AG09309 (cell line): ENCODE measurements at regions not wholly inside any gene's neighbourhood (a gene's known extent, or its start where the extent isn't known, plus 50 kb on each side); places are given as distances from the start of the nearest gene placed in this dataset.

Source experiments
- DNase-seq: peaks from one replicate; pipeline ENCODE4 v3.0.0-alpha.2; 2010; ENCODE audit warnings: low read depth
- H3K4me3 ChIP-seq: 2 replicates; pipeline ENCODE4 v1.5.1; 2011; ENCODE audit warnings: mild to moderate bottlenecking, low read depth, low read length, moderate library complexity; ENCODE audit not compliant: control insufficient read depth
- TF ChIP-seq, protein P1 (sequence below): IDR thresholded peaks from 2 replicates; pipeline ENCODE4 v1.5.1; 2011; ENCODE audit warnings: mild to moderate bottlenecking, low read depth, low read length, inconsistent platforms; ENCODE audit not compliant: insufficient read depth, control insufficient read depth; ENCODE audit errors: missing control alignments

DNA sequence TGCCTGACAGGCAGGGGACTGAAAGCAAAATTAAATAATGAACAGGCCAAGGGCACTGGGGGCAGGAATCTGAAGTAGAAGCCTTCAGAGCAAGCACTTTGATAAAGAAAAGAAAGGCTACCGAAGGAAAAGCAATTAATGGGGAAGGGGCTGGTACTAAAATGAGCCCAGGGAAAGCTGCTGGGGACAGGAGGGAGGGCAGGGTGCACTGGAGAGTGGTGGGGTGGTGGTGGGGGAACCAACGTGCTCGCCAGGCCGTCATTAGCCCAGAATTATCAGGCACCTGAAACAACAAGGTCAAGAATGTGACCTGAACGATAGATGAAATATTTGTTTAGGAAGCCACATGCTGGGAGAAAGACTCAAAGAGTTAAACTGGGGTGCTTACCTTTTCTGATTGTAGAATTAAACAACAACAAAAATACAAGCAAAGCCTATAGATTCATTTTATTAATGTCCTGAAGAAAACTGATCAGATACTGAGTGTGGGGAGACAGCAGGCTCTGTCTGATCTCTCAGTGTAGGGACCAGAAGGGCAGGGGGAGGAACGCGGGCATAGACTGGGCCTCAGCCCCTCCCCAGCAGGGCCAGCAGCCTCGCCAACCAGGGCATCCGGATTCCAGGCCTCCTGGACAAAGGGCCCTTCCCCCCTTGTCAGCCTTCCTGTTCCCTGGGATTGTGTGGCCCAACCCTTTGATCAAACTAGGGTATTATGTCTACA, 239.7 kb upstream of the KLF3 start:
- no peak overlapping the region for H3K4me3 ChIP-seq
- TF ChIP-seq, protein P1, sequence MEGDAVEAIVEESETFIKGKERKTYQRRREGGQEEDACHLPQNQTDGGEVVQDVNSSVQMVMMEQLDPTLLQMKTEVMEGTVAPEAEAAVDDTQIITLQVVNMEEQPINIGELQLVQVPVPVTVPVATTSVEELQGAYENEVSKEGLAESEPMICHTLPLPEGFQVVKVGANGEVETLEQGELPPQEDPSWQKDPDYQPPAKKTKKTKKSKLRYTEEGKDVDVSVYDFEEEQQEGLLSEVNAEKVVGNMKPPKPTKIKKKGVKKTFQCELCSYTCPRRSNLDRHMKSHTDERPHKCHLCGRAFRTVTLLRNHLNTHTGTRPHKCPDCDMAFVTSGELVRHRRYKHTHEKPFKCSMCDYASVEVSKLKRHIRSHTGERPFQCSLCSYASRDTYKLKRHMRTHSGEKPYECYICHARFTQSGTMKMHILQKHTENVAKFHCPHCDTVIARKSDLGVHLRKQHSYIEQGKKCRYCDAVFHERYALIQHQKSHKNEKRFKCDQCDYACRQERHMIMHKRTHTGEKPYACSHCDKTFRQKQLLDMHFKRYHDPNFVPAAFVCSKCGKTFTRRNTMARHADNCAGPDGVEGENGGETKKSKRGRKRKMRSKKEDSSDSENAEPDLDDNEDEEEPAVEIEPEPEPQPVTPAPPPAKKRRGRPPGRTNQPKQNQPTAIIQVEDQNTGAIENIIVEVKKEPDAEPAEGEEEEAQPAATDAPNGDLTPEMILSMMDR = no peak
- DNase-seq = no peak

DNA sequence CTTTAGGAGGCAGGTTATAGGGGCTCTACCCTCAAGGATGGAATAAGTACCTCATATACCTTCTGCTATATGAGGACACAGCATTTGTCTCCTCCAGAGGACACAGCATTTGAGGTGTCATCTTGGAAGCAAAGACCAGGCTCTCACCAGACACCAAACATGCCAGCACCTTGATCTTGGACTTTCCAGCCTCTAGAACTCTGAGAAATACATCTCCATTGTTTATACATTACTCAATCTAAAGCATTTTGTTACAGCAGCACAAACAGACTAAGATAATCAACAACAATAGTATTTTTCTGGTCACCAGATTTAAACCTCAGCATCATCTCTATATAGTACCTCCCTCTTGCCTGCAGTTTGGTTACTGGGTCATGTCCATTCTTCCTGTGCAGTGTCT, 237.5 kb upstream of the KLF3 start:
- TF ChIP-seq, protein P1 = no peak
- no peak for DNase-seq
- H3K4me3 ChIP-seq = no peak overlapping the region

DNA sequence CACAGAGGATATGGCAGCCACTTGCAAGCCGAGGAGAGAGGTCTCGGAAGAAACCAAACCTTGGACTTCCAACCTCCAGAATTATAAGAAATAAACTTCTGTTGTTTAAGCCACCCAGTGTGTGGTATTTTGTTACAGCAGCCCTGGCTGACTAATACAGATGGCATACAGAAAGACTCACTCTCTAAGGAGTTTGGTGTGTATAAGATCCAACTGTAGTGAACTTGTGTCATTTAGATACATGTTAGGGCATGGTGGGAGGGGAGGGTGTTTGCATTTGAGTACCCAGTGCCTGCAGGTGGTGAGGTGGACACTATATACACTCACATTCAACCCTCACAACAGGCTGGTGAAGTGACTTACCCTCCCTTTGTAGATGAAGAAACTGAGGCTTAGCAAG, 233.2 kb upstream of the KLF3 start:
- TF ChIP-seq, protein P1 = no peak

DNA sequence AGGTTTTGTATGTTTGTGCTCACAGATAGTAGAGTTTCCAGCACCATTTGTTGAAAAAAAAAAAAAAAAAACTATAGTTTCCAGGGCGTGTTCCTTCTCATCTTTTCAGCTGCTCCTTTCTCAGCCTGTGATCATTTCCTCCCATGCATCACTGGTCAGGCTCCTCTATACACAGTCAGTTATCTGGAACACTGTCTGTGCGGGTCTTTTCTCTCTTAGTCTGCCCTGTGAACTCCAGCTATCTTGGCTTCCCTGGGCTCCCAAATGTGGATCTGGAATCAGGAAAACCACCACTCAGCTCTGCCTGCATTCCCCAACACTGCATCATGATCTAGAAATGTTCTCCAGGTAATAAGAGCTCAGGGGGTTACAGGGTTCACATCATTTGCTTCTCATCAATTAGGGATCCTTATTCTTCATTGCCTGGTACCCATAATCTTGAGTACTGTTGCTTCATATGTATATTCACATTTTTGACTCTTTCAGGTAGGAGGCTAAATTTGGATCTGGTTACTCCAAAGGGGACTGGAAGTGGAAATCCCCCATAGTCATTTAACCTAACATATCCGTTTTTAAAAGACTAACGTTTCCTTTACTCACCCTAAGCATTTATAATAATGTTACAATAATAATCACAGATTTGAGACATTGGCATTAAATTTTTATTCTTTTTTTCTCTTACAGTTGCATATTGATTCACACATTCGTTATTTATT, 221.8 kb upstream of the KLF3 start:
- no peak for DNase-seq
- TF ChIP-seq, protein P1 = no peak
- no peak overlapping the region for H3K4me3 ChIP-seq

More for the DNA sequence above, 233.2 kb upstream of the KLF3 start:
- no peak for DNase-seq
- no peak overlapping the region for H3K4me3 ChIP-seq

DNA sequence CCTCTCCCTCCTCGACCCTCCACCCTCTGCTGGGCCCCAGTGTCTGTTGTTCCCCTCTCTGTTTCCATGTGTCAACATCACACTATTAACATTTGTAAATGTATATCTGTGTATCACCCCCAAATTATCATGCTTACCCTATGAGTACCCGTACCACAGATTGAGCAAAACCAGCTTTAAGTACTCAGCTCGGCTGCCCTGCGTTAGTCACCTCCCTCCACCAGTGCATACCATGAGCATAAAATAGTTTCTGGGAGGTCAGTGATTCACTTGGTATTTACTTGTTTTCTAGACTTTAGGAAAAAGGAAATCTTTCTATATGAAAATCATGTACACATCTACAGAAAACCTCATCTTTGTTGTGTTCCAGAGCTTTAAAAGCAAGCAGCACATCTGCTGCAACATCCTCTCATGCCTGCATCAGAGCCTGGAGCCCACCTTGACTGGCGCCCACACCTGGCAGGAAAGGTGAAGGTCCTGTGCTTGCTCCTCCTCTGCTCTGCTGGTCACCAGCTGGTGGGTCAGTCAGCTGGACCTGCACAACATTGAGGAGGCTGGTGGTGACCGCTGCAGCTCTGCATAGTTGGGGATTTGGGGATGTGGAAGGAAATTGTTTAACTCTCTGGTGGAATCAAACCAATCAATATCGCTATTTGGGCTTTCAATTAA, 214.4 kb upstream of the KLF3 start:
- TF ChIP-seq, protein P1 = no peak
- H3K4me3 ChIP-seq = no peak overlapping the region
- peak; percentile 8 for DNase-seq

DNA sequence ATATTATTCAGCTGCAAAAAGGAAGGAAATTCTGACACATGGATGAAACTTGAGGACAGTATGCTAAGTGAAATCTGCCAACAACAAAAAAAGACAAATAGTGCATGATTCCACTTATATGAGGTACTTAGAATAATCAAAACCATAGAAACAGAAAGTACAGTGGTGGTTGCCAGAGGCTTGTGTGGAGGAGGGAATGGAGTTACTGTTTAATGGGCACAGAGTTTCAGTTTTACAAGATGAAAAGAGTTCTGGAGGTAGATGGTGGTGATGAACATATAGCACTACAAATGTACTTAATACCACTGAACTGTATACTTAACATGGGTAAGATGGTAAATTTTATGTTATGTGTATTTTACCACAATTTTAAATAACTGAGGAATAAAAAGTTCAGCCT, 212.0 kb upstream of the KLF3 start:
- no peak for DNase-seq
- no peak overlapping the region for H3K4me3 ChIP-seq
- TF ChIP-seq, protein P1 = no peak
